HepG2 (cell line): ENCODE measurements at regions not wholly inside any gene's neighbourhood (a gene's known extent, or its start where the extent isn't known, plus 50 kb on each side); places are given as distances from the start of the nearest gene placed in this dataset.

ENCODE experiments used
- ATAC-seq: fragments of 200-7000 bp; cut with Tn5 transposase; 3 replicates; pipeline ENCODE4 v1.9.1; 2020; ENCODE audit warnings: mild to moderate bottlenecking, moderate library complexity
- BruUV-seq: library from RNA; stranded (reverse); fragments of 400-500 nt; replicated peaks from 2 replicates; lab custom pipeline; 2021; lab: Mats Ljungman, UMichigan
- CTCF ChIA-PET: fragments of 300-600 bp; formaldehyde crosslinking; extraction: SDS; loops from one replicate; lab custom pipeline; 2021; ENCODE audit warnings: low total read pairs, inconsistent platforms, low intra/inter-chr PET ratio; lab: Yijun Ruan, JAX
- POLR2A ChIA-PET: fragments of 350-600 bp; sonication (Branson Sonifier 250); formaldehyde crosslinking; loops from one replicate; lab custom pipeline; 2020; ENCODE audit warnings: antibody characterized with exemption, inconsistent platforms; lab: Yijun Ruan, JAX
- DNase-seq: peaks from one replicate; pipeline ENCODE4 v3.0.0-alpha.2; 2015; ENCODE audit warnings: low spot score
- FAIRE-seq: peaks from 3 replicates; lab custom pipeline; 2011; peaks lifted over from hg19 to GRCh38; lab: Jason Lieb, UNC
- H2AFZ ChIP-seq: one replicate; pipeline ENCODE4 v1.6.1; 2011; ENCODE audit warnings: low read length, inconsistent platforms
- H3K27ac ChIP-seq: fragments of 300-600 bp; 3 replicates; pipeline ENCODE4 v1.8.0; 2011; ENCODE audit warnings: mixed run types, mild to moderate bottlenecking, mixed read lengths, low read length, inconsistent platforms; ENCODE audit not compliant: insufficient read depth; ENCODE audit errors: extremely low read length
- H3K27me3 ChIP-seq, 2 experiments: fragments of 200-600 bp in 1 of 2; 2 replicates in 1 of 2; 3 replicates in 1 of 2; pipeline versions ENCODE4 v1.6.0 to v1.8.0; 2011; ENCODE audit warnings: low read length in 2 of 2, mild to moderate bottlenecking in 2 of 2, moderate library complexity in 2 of 2, inconsistent platforms in 1 of 2; ENCODE audit not compliant: insufficient read depth in 2 of 2, control insufficient read depth in 1 of 2
- H3K36me3 ChIP-seq, 2 experiments: fragments of 200-600 bp in 1 of 2; replicated peaks in 1 of 2; 2 replicates in 1 of 2; 3 replicates in 1 of 2; pipeline versions ENCODE4 v1.5.1 to v1.8.0; 2011; ENCODE audit warnings: low read length in 2 of 2, inconsistent platforms in 1 of 2; ENCODE audit not compliant: insufficient read depth in 2 of 2, control insufficient read depth in 1 of 2
- H3K4me1 ChIP-seq: 2 replicates; pipeline ENCODE4 v1.5.1; 2012; ENCODE audit warnings: low read length, inconsistent platforms; ENCODE audit not compliant: insufficient read depth
- H3K4me2 ChIP-seq: 2 replicates; pipeline ENCODE4 v1.6.0; 2011; ENCODE audit warnings: low read depth, low read length, inconsistent platforms
- H3K4me3 ChIP-seq, 3 experiments: fragments of 200-600 bp in 1 of 3; sonication (generic), shearing (Covaris generic) in 1 of 3; replicated peaks in 1 of 3; 2 replicates each; pipeline ENCODE4 v1.5.1; 2011 to 2016; ENCODE audit warnings: low read length in 3 of 3, inconsistent platforms in 2 of 3, low read depth in 2 of 3, mild to moderate bottlenecking in 2 of 3, control low read depth in 1 of 3, mixed read lengths in 1 of 3; ENCODE audit not compliant: insufficient read depth in 1 of 3
- H3K79me2 ChIP-seq: one replicate; pipeline ENCODE4 v1.6.1; 2011; ENCODE audit warnings: low read length, inconsistent platforms; ENCODE audit not compliant: insufficient read depth
- H3K9ac ChIP-seq: 2 replicates; pipeline ENCODE4 v1.6.0; 2011; ENCODE audit warnings: mild to moderate bottlenecking, low read depth, low read length, inconsistent platforms; ENCODE audit not compliant: insufficient read depth
- H3K9me3 ChIP-seq: 2 replicates; pipeline ENCODE4 v1.5.1; 2012; ENCODE audit warnings: mild to moderate bottlenecking, low read length
- H4K20me1 ChIP-seq: 2 replicates; pipeline ENCODE4 v1.6.0; 2011; ENCODE audit warnings: inconsistent platforms, mild to moderate bottlenecking, low read length, moderate library complexity; ENCODE audit not compliant: insufficient read depth
- BRCA1 ChIP-seq: sonication (generic); formaldehyde crosslinking; IDR thresholded peaks from 2 replicates; pipeline ENCODE4 v1.4.0; 2020; ENCODE audit warnings: missing genetic modification reagents
- ELF3 ChIP-seq: IDR thresholded peaks from 2 replicates; pipeline ENCODE4 v1.6.1; 2016; ENCODE audit warnings: missing genetic modification reagents, missing compliant biosample characterization
- HNRNPUL1 ChIP-seq: fragments of 200-400 bp; formaldehyde crosslinking; IDR thresholded peaks from 2 replicates; pipeline ENCODE4 v1.6.1; 2017; ENCODE audit warnings: low read depth, mild to moderate bottlenecking, low read length, moderate library complexity
- NFIC ChIP-seq: IDR thresholded peaks from 2 replicates; pipeline ENCODE4 v1.6.1; 2012; ENCODE audit warnings: mild to moderate bottlenecking, low read length, inconsistent platforms
- SRF ChIP-seq: IDR thresholded peaks from 2 replicates; pipeline ENCODE4 v1.6.1; 2011; ENCODE audit warnings: mild to moderate bottlenecking, low read depth, low read length, moderate library complexity
- TRAFD1 ChIP-seq: sonication (generic); formaldehyde crosslinking; IDR thresholded peaks from 2 replicates; pipeline ENCODE4 v1.5.1; 2020; ENCODE audit warnings: missing genetic modification reagents, mild to moderate bottlenecking, borderline replicate concordance
- ZNF546 ChIP-seq: sonication (generic); formaldehyde crosslinking; conservative IDR thresholded peaks from 2 replicates; pipeline ENCODE4 v1.8.1; 2023; ENCODE audit warnings: mild to moderate bottlenecking, missing genetic modification reagents
- ZZZ3 ChIP-seq: sonication (generic); formaldehyde crosslinking; IDR thresholded peaks from 2 replicates; pipeline ENCODE4 v1.4.0; 2020; ENCODE audit warnings: missing genetic modification reagents, mild to moderate bottlenecking, borderline replicate concordance
- WGBS: methylation state at CpG from one replicate; pipeline ENCODE4 v1.1.6; 2017; ENCODE audit warnings: low lambda C conversion rate; 5-methylcytosine and 5-hydroxymethylcytosine counted together
- in situ Hi-C: cut with HindIII; loops from 2 replicates; pipeline ENCODE4 v1.10.0; 2017; ENCODE audit warnings: low pct_unique_long_range_greater_than_20kb; ENCODE audit not compliant: extremely low pct_ligation_motif_present
- intact Hi-C: fragments of 100-400 bp; cut with micrococcal nuclease; formaldehyde crosslinking; loops from one replicate; pipeline ENCODE4 v1.10.0; 2022; ENCODE audit not compliant: unreplicated experiment

GRCh38 chr16:79800016-79800608, 199.6 kb upstream of the MAF start:
- FAIRE-seq (no peak), DNase-seq (no peak), ATAC-seq (no peak)
- in situ Hi-C loops, result no loop called here
- Histone ChIP-seq H3K9me3 (peaks cover 22% of the 10 kb centered on the region; the same call in 1 of the 2 replicates), H3K79me2 (no peaks in the 10 kb centered on the region), H3K4me3 (no peak overlapping the region), H4K20me1 (no peaks in the 10 kb centered on the region), H2AFZ (no peak overlapping the region), H3K27ac (no peak overlapping the region), H3K27me3 (no peaks in the 10 kb centered on the region), H3K9ac (no peak overlapping the region), H3K36me3 (no peaks in the 10 kb centered on the region), H3K4me2 (no peak overlapping the region), H3K4me1 (no peaks in the 10 kb centered on the region)
- TF ChIP-seq SRF (no peak), NFIC (no peak), TRAFD1 (CRISPR knock-in tag) (no peak), HNRNPUL1 (no peak), ZZZ3 (CRISPR knock-in tag) (no peak), BRCA1 (no peak), ZNF546 (no peak), ELF3 (CRISPR knock-in tag) (no peak)
- 23% methylated on average over 3 of the region's 3 CpGs for WGBS
- no TSS peak for BruUV-seq
- ChIA-PET CTCF (no interaction called here), POLR2A (no interaction called here)
- intact Hi-C loops, result no loop called here
